NCI-H446 (cell line): ENCODE measurements at regions not wholly inside any gene's neighbourhood (a gene's known extent, or its start where the extent isn't known, plus 50 kb on each side); places are given as distances from the start of the nearest gene placed in this dataset.
A peak's percentile ranks its signal among the peaks of the same experiment; 100 is the strongest.

ENCODE experiments used
- DNase-seq, 2 experiments: peaks; one replicate each; lab custom pipeline; 2025; lab: John Stamatoyannopoulos, UW

GRCh38 chr11:81033779-81034540 is 1593.1 kb upstream of the TENM4 start:
- peak; percentile 66 to 80 for DNase-seq

- no peak for DNase-seq
Observed at GRCh38 chr11:81032906-81033305, 1592.1 kb upstream of the TENM4 start.

GRCh38 chr11:81030186-81030585 is 1589.4 kb upstream of the TENM4 start:
- DNase-seq = no peak

GRCh38 chr11:81026032-81026431 is 1585.2 kb upstream of the TENM4 start:
- no peak for DNase-seq

- no peak for DNase-seq
Observed at GRCh38 chr11:81022057-81022456, 1581.2 kb upstream of the TENM4 start.

- no peak for DNase-seq
Observed at GRCh38 chr11:81010631-81011030, 1569.8 kb upstream of the TENM4 start.

- DNase-seq = peak in 1 of 2 experiments; percentile 14
Observed at GRCh38 chr11:81007046-81007445, 1566.2 kb upstream of the TENM4 start.

- DNase-seq = no peak
Observed at GRCh38 chr11:81005595-81005994, 1564.8 kb upstream of the TENM4 start.

GRCh38 chr11:81004576-81004975 is 1563.7 kb upstream of the TENM4 start:
- DNase-seq = no peak

GRCh38 chr11:81002374-81002773 is 1561.5 kb upstream of the TENM4 start:
- no peak for DNase-seq

GRCh38 chr11:81000735-81001134 is 1559.9 kb upstream of the TENM4 start:
- DNase-seq = no peak

GRCh38 chr11:81000334-81000733 is 1559.5 kb upstream of the TENM4 start:
- DNase-seq = no peak

- DNase-seq = no peak
Observed at GRCh38 chr11:80995523-80995922, 1554.7 kb upstream of the TENM4 start.

- DNase-seq = no peak
Observed at GRCh38 chr11:80993536-80993935, 1552.7 kb upstream of the TENM4 start.

GRCh38 chr11:80990885-80991284 is 1550.1 kb upstream of the TENM4 start:
- no peak for DNase-seq

- DNase-seq = no peak
Observed at GRCh38 chr11:80987171-80987570, 1546.3 kb upstream of the TENM4 start.

GRCh38 chr11:80986421-80987074 is 1545.7 kb upstream of the TENM4 start:
- DNase-seq = no peak

- DNase-seq = no peak
Observed at GRCh38 chr11:80980227-80980626, 1539.4 kb upstream of the TENM4 start.

- no peak for DNase-seq
Observed at GRCh38 chr11:80973786-80974185, 1533.0 kb upstream of the TENM4 start.

- no peak for DNase-seq
Observed at GRCh38 chr11:80970037-80970436, 1529.2 kb upstream of the TENM4 start.

- no peak for DNase-seq
Observed at GRCh38 chr11:80967649-80968048, 1526.8 kb upstream of the TENM4 start.

GRCh38 chr11:80960381-80961029 is 1519.7 kb upstream of the TENM4 start:
- DNase-seq = no peak

- no peak for DNase-seq
Observed at GRCh38 chr11:80959751-80960150, 1518.9 kb upstream of the TENM4 start.
